Endothelial cell of umbilical vein (primary cell): ENCODE measurements at regions not wholly inside any gene's neighbourhood (a gene's known extent, or its start where the extent isn't known, plus 50 kb on each side); places are given as distances from the start of the nearest gene placed in this dataset.

Experiments
- CTCF ChIP-seq, 2 donors: IDR thresholded peaks; 1 replicate in 1 of 2; 2 replicates in 1 of 2; pipeline ENCODE4 v1.5.1; 2011; ENCODE audit warnings: low read length in 2 of 2, mild to moderate bottlenecking in 2 of 2, moderate library complexity in 2 of 2, control low read depth in 1 of 2, inconsistent platforms in 1 of 2, low read depth in 1 of 2; ENCODE audit not compliant: insufficient read depth in 1 of 2; ENCODE audit errors: extremely low read depth in 1 of 2
- EZH2 ChIP-seq: IDR thresholded peaks from 2 replicates; pipeline ENCODE4 v1.6.1; 2012; ENCODE audit warnings: borderline replicate concordance, low read depth, mild to moderate bottlenecking, moderate library complexity, low read length, inconsistent platforms; ENCODE audit not compliant: severe bottlenecking
- FOS ChIP-seq: IDR thresholded peaks from 2 replicates; pipeline ENCODE4 v1.6.1; 2011; ENCODE audit warnings: mild to moderate bottlenecking, low read length, moderate library complexity, borderline replicate concordance; ENCODE audit not compliant: insufficient read depth
- GATA2 ChIP-seq: IDR thresholded peaks from 2 replicates; pipeline ENCODE4 v1.7.0; 2011; ENCODE audit warnings: low read depth, mild to moderate bottlenecking, moderate library complexity, mixed read lengths, low read length; ENCODE audit not compliant: insufficient read length, insufficient read depth
- JUN ChIP-seq: IDR thresholded peaks from 2 replicates; pipeline ENCODE4 v1.6.1; 2011; ENCODE audit warnings: borderline replicate concordance, low read depth; ENCODE audit not compliant: insufficient read length, insufficient read depth
- MAX ChIP-seq: IDR thresholded peaks from 2 replicates; pipeline ENCODE4 v1.6.1; 2011; ENCODE audit not compliant: insufficient read depth, insufficient read length
- MYC ChIP-seq: IDR thresholded peaks from one replicate; pipeline ENCODE4 v1.6.1; 2011; ENCODE audit warnings: mild to moderate bottlenecking, low read depth, low read length
- POLR2A ChIP-seq: IDR thresholded peaks from 2 replicates; pipeline ENCODE4 v1.6.1; 2012; ENCODE audit warnings: low read depth, mild to moderate bottlenecking, control low read depth, low read length
- POLR2AphosphoS5 ChIP-seq: IDR thresholded peaks from 2 replicates; pipeline ENCODE4 v1.6.1; 2012; ENCODE audit warnings: low read depth, mild to moderate bottlenecking, control low read depth, low read length, moderate library complexity; ENCODE audit not compliant: insufficient read depth

- TF ChIP-seq MYC = no peak
- no peak for TF ChIP-seq CTCF (IDR thresholded peaks at IDR 0.05; ENCODE audit: extremely low read depth in 1 of 2, insufficient read depth in 1 of 2, low read depth in 1 of 2, low read length in 2 of 2)
- TF ChIP-seq POLR2AphosphoS5 = no peak
- TF ChIP-seq MAX = no peak
- no peak for TF ChIP-seq EZH2
- no peak for TF ChIP-seq POLR2A
- no peak for TF ChIP-seq FOS
- no peak for TF ChIP-seq JUN
- TF ChIP-seq GATA2 = no peak
Measured at GRCh38 chrX:117095393-117095792, 632.6 kb upstream of the CT83 start.
